Uterus (tissue), 2 donors: ENCODE measurements at regions not wholly inside any gene's neighbourhood (a gene's known extent, or its start where the extent isn't known, plus 50 kb on each side); places are given as distances from the start of the nearest gene placed in this dataset.

Source experiments
- CTCF ChIP-seq, 4 experiments: fragments of 200-600 bp in 2 of 4; fragments of 450-650 bp in 2 of 4; sonication (generic) in 2 of 4; IDR thresholded peaks; one replicate each; pipeline ENCODE4 v1.5.1; 2016 to 2019; ENCODE audit warnings: antibody characterized with exemption in 4 of 4, mild to moderate bottlenecking in 2 of 4, moderate library complexity in 1 of 4
- POLR2A ChIP-seq, 2 donors: fragments of 450-650 bp; IDR thresholded peaks; one replicate each; pipeline ENCODE4 v1.6.1; 2016; ENCODE audit warnings: antibody characterized with exemption in 2 of 2, mild to moderate bottlenecking in 1 of 2, moderate library complexity in 1 of 2

- TF ChIP-seq POLR2A (IDR thresholded peaks at IDR 0.05) = no peak
- TF ChIP-seq CTCF (IDR thresholded peaks at IDR 0.05) = no peak
These were observed 144.0 kb upstream of the MRPS30 start for GRCh38 chr5:44664711-44665100.
